ENCODE measurements at regions not wholly inside any gene's neighbourhood (a gene's known extent, or its start where the extent isn't known, plus 50 kb on each side); places are given as distances from the start of the nearest gene placed in this dataset.

DNA sequence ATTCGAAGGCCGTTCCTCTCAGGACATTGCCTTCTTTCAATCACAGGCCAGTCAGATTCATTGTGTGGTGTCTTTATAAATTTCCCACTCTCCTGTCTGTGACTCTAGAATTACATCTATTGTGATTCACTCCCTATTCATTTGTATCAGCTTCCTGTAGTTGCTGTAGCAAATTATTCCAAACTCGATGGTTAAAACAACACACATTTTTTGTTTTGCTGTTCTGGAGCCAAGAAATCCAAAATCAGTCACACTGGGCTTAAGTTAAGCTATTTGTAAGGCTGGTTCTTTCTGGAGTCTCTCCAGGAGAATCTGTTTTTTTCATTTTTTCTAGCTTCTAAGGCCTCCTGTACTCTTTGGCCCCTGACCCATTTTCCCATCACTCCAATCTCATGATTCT lies 1487.0 kb upstream of the SLC10A2 start:
- no peaks in the 10 kb centered on the region for H3K27me3 ChIP-seq (ENCODE audit: control insufficient read depth, insufficient read depth, low read length)
- H3K27ac ChIP-seq (ENCODE audit: insufficient read depth, low read length) = no peak overlapping the region
- TF ChIP-seq CTCF (conservative IDR thresholded peaks at IDR 0.05 in 1 of 2, IDR thresholded peaks at IDR 0.05 in 1 of 2; ENCODE audit: low read depth in 1 of 2, low read length in 2 of 2) = no peak
- peak; percentile 28 to 83 for DNase-seq (ENCODE audit: low read depth in 2 of 2)
- no peaks in the 10 kb centered on the region for H3K4me1 ChIP-seq (ENCODE audit: control insufficient read depth, extremely low read depth, insufficient read depth, low read length)
- no peak overlapping the region for H3K4me3 ChIP-seq (replicated peaks in 1 of 4; ENCODE audit: control extremely low read depth in 1 of 4, insufficient read depth in 1 of 4, low read depth in 3 of 4, low read length in 4 of 4)
- H2AFZ ChIP-seq (ENCODE audit: low read length) = no peak overlapping the region
- no peaks in the 10 kb centered on the region for H3K36me3 ChIP-seq (ENCODE audit: control insufficient read depth, insufficient read depth, low read length)
- H4K20me1 ChIP-seq (ENCODE audit: control insufficient read depth, extremely low read depth, insufficient read depth, low read length) = no peaks in the 10 kb centered on the region
- no peak overlapping the region for H3K4me2 ChIP-seq (ENCODE audit: extremely low read depth, insufficient read depth, low read length)
- H3K9me3 ChIP-seq (ENCODE audit: control insufficient read depth, insufficient read depth, low read depth, low read length) = no peaks in the 10 kb centered on the region
- H3K79me2 ChIP-seq (ENCODE audit: control insufficient read depth, insufficient read depth, low read length) = no peaks in the 10 kb centered on the region
- no peak overlapping the region for H3K9ac ChIP-seq (ENCODE audit: insufficient read depth, low read length)

- Histone ChIP-seq H4K20me1 (ENCODE audit: control insufficient read depth, extremely low read depth, insufficient read depth, low read length) (no peaks in the 10 kb centered on the region), H3K27ac (ENCODE audit: insufficient read depth, low read length) (no peak overlapping the region), H3K4me2 (ENCODE audit: extremely low read depth, insufficient read depth, low read length) (no peak overlapping the region), H3K9ac (ENCODE audit: insufficient read depth, low read length) (no peak overlapping the region), H3K79me2 (ENCODE audit: control insufficient read depth, insufficient read depth, low read length) (no peaks in the 10 kb centered on the region), H3K27me3 (ENCODE audit: control insufficient read depth, insufficient read depth, low read length) (no peaks in the 10 kb centered on the region), H3K4me3 (replicated peaks in 1 of 4; ENCODE audit: control extremely low read depth in 1 of 4, insufficient read depth in 1 of 4, low read depth in 3 of 4, low read length in 4 of 4) (no peak overlapping the region), H3K36me3 (ENCODE audit: control insufficient read depth, insufficient read depth, low read length) (no peaks in the 10 kb centered on the region), H2AFZ (ENCODE audit: low read length) (no peak overlapping the region), H3K4me1 (ENCODE audit: control insufficient read depth, extremely low read depth, insufficient read depth, low read length) (no peaks in the 10 kb centered on the region), H3K9me3 (ENCODE audit: control insufficient read depth, insufficient read depth, low read depth, low read length) (no peaks in the 10 kb centered on the region)
- DNase-seq (ENCODE audit: low read depth in 2 of 2) = no peak
- TF ChIP-seq EZH2 (IDR thresholded peaks at IDR 0.05; ENCODE audit: low read length, missing control alignments) = no peak
- TF ChIP-seq CTCF (conservative IDR thresholded peaks at IDR 0.05 in 1 of 2, IDR thresholded peaks at IDR 0.05 in 1 of 2; ENCODE audit: low read depth in 1 of 2, low read length in 2 of 2) = peak in 1 of 2 donors; percentile 4
Measured at GRCh38 chr13:104534847-104535246, 1468.6 kb upstream of the SLC10A2 start.

DNA sequence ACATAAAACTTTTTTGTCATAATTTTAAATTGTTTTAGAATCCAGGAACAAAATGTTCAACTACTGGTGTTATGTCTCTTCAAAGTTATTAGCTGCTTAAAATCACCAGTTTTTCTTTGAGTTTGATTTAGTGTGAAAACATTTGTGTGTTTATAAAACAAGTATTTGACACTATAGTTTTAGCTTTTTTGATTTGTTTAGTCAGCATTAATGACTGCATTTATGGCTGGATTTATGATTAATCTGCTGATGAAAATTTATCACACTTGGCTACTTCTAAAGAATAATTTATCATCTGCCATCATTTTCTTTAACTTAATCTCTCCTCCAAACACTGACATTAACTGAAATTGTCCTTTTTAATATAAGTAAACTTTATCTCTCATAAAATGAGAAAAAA lies 1465.9 kb upstream of the SLC10A2 start:
- TF ChIP-seq EZH2 (IDR thresholded peaks at IDR 0.05; ENCODE audit: low read length, missing control alignments) (no peak), CTCF (conservative IDR thresholded peaks at IDR 0.05 in 1 of 2, IDR thresholded peaks at IDR 0.05 in 1 of 2; ENCODE audit: low read depth in 1 of 2, low read length in 2 of 2) (no peak)
- Histone ChIP-seq H3K27me3 (ENCODE audit: control insufficient read depth, insufficient read depth, low read length) (no peaks in the 10 kb centered on the region), H4K20me1 (ENCODE audit: control insufficient read depth, extremely low read depth, insufficient read depth, low read length) (no peaks in the 10 kb centered on the region)

More for the DNA sequence above, 1465.9 kb upstream of the SLC10A2 start:
- no peaks in the 10 kb centered on the region for H3K4me1 ChIP-seq (ENCODE audit: control insufficient read depth, extremely low read depth, insufficient read depth, low read length)
- no peak for DNase-seq (ENCODE audit: low read depth in 2 of 2)
- H3K36me3 ChIP-seq (ENCODE audit: control insufficient read depth, insufficient read depth, low read length) = no peaks in the 10 kb centered on the region
- H3K27ac ChIP-seq (ENCODE audit: insufficient read depth, low read length) = no peak overlapping the region
- H3K4me2 ChIP-seq (ENCODE audit: extremely low read depth, insufficient read depth, low read length) = no peak overlapping the region
- H3K9ac ChIP-seq (ENCODE audit: insufficient read depth, low read length) = no peak overlapping the region
- no peak overlapping the region for H3K4me3 ChIP-seq (replicated peaks in 1 of 4; ENCODE audit: control extremely low read depth in 1 of 4, insufficient read depth in 1 of 4, low read depth in 3 of 4, low read length in 4 of 4)
- H2AFZ ChIP-seq (ENCODE audit: low read length) = no peak overlapping the region
- H3K79me2 ChIP-seq (ENCODE audit: control insufficient read depth, insufficient read depth, low read length) = no peaks in the 10 kb centered on the region
- no peaks in the 10 kb centered on the region for H3K9me3 ChIP-seq (ENCODE audit: control insufficient read depth, insufficient read depth, low read depth, low read length)
